Astrocyte of the spinal cord (primary cell): ENCODE measurements at regions not wholly inside any gene's neighbourhood (a gene's known extent, or its start where the extent isn't known, plus 50 kb on each side); places are given as distances from the start of the nearest gene placed in this dataset.

Experiments
- DNase-seq: peaks from one replicate; pipeline ENCODE4 v3.0.0; 2011; ENCODE audit warnings: low read depth, low spot score
- H3K4me3 ChIP-seq: 2 replicates; pipeline ENCODE4 v1.5.1; 2011; ENCODE audit warnings: low read depth, mild to moderate bottlenecking, low read length, moderate library complexity
- in situ Hi-C: cut with HindIII; loops from 2 replicates; pipeline ENCODE4 v1.10.0; 2017; ENCODE audit warnings: low sequenced_read_pairs
- TF ChIP-seq, protein P1 (sequence below): IDR thresholded peaks from 2 replicates; pipeline ENCODE4 v1.5.1; 2012; ENCODE audit warnings: low read depth, mild to moderate bottlenecking, low read length, inconsistent platforms

DNA sequence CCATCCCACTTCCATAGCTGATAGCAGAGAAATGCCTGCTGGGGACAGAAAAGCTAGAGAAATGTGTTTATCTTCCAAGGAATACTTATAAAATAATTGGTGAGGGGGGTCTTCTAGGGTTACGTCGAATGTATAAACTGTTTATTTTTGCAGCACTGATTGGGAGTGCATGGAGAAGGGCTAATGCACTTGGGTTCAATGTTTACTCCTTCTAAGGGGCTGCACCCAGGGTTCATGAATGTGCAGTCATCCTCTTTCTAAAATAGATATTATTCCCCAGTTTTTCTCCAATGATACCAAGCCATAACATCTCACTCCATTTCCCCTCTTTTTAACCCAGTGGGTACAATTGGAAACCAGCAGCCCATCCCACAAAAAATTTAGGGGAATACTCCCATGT, 336.9 kb downstream of the ETS1 start:
- no peak overlapping the region for H3K4me3 ChIP-seq
- TF ChIP-seq, protein P1, sequence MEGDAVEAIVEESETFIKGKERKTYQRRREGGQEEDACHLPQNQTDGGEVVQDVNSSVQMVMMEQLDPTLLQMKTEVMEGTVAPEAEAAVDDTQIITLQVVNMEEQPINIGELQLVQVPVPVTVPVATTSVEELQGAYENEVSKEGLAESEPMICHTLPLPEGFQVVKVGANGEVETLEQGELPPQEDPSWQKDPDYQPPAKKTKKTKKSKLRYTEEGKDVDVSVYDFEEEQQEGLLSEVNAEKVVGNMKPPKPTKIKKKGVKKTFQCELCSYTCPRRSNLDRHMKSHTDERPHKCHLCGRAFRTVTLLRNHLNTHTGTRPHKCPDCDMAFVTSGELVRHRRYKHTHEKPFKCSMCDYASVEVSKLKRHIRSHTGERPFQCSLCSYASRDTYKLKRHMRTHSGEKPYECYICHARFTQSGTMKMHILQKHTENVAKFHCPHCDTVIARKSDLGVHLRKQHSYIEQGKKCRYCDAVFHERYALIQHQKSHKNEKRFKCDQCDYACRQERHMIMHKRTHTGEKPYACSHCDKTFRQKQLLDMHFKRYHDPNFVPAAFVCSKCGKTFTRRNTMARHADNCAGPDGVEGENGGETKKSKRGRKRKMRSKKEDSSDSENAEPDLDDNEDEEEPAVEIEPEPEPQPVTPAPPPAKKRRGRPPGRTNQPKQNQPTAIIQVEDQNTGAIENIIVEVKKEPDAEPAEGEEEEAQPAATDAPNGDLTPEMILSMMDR: no peak
- in situ Hi-C loops: no loop called here
- no peak for DNase-seq

DNA sequence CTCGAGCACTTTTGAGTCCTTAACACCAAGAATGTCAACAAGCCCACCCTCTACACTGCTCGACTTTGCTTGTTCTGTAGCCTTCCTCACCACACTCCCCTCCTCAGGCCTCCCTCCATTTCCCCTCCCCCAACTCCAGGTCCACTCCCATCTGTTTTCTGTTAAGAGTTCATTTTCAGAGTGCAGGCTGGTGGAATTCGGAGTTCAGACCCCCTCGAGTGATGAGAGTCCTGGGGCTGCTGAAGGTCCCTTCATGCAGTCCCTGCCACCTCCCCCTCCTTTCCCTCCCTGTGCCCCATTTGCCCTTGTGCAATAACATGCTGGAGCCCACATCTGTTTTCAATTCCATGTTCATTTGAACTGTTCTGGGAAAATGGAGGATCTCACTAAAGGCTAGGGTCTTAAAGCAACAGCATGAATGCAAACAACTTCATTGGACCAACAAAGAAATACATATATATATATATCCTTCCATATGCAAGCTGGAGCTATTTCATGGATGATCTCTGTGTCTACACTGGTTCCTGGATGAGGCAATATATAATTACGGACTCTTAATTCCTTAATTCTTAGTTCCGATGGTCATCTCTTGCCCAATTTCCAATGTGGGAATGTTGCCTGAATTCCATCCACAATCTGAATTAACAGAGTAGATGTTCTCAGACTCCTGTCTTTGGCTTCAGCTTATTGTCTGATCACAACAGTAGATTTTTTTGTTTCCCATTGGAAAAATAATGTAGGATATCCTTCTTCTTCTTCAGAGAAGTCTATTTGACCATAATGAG, 340.4 kb downstream of the ETS1 start:
- no peak overlapping the region for H3K4me3 ChIP-seq
- TF ChIP-seq, protein P1: no peak
- peak; percentile 64 for DNase-seq
- in situ Hi-C loops: no loop called here

DNA sequence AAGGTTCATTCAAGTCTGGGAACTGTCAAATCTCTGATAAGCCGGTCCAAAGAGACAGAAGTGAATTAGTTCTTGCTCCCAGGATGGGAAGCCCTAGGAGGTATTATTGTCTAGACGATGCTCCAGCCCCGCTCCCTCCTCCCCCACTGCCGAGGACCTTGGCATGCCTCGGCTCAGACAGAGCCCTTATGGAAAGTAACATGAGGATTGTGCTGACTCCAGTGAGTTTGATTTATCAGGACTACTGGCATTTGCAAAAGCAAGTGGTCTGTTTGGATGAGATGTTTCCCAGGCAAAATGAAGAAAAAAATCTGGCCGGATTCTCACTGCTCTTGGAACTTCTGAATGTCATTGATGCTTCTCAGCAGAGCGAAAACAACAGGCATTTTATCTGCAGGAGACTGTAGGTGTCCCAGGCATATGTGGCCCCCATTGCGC, 341.0 kb downstream of the ETS1 start:
- no peak overlapping the region for H3K4me3 ChIP-seq
- TF ChIP-seq, protein P1: no peak
- in situ Hi-C loops: no loop called here
- peak; percentile 69 for DNase-seq

DNA sequence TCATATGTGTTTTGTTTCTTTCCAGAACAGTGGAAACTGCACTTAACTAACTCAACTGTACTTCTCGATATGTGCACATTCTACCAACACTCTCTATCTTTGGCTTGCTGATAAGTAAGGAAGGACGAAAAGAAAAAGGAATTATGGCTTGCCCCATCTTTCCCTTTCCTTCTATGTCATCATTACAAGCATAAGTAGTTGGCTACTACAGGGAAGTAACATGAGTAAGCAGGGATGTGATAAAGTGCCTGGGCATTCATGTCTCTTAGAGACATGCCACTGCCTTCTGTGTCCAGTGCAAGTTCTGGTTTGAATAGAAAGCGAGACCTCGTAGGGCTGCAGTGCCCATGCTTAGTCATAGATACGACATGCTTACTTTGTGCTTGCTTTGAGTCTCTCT, 342.5 kb downstream of the ETS1 start:
- TF ChIP-seq, protein P1: no peak

DNA sequence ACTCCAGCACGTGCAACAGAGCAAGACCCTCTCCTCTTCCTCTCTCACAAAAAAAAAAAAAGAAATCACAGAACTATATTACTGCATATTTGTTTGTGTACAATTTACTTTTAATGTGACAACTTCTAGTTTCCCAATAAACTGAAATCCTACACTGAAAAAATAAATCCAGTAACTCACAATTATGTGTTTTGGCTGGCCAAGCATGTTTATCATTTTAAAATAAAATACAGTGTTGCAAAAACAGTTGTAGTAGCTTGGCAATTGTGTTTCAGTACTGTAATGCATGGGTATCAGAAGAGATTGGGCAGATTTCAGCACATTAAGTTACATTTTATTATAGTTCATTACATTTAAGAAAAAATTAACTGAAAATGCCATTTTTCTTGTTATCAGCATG, 344.9 kb downstream of the ETS1 start:
- H3K4me3 ChIP-seq: no peak overlapping the region
- DNase-seq: no peak
- TF ChIP-seq, protein P1: no peak
- in situ Hi-C loops: no loop called here

More for the DNA sequence above, 342.5 kb downstream of the ETS1 start:
- DNase-seq: no peak
- H3K4me3 ChIP-seq: no peak overlapping the region
- in situ Hi-C loops: no loop called here

DNA sequence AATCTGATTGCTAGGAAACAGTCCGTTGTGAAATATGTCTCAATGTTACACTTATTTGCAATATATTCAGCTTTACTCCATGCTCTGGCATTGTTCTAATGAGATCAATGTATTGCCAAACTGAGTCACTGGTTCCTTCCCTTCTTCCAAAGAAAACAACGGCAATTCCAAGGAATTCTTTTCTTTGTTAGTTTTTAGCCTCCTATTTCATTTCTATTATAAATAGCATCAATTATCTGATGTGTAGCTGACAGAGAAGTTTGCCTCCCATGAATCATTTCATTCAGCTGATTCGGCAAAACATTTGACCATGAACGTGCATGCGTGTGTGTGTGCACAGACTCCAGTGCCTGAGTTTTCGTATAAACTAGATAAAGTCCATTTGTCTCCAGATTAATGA, 346.8 kb downstream of the ETS1 start:
- in situ Hi-C loops: no loop called here
- H3K4me3 ChIP-seq: no peak overlapping the region
- DNase-seq: peak; percentile 16
- TF ChIP-seq, protein P1: no peak
